PC-3 (cell line): ENCODE measurements at regions not wholly inside any gene's neighbourhood (a gene's known extent, or its start where the extent isn't known, plus 50 kb on each side); places are given as distances from the start of the nearest gene placed in this dataset.

Source experiments
- CTCF ChIP-seq: fragments of 300-600 bp; sonication (generic); conservative IDR thresholded peaks from 2 replicates; pipeline ENCODE4 v1.5.1; 2017; ENCODE audit warnings: antibody characterized with exemption, low read depth, mild to moderate bottlenecking, low read length
- EZH2phosphoT487 ChIP-seq: fragments of 300-600 bp; sonication (generic); IDR thresholded peaks from 2 replicates; pipeline ENCODE4 v1.6.1; 2018; ENCODE audit warnings: mild to moderate bottlenecking, antibody characterized with exemption, low read length, borderline replicate concordance

DNA sequence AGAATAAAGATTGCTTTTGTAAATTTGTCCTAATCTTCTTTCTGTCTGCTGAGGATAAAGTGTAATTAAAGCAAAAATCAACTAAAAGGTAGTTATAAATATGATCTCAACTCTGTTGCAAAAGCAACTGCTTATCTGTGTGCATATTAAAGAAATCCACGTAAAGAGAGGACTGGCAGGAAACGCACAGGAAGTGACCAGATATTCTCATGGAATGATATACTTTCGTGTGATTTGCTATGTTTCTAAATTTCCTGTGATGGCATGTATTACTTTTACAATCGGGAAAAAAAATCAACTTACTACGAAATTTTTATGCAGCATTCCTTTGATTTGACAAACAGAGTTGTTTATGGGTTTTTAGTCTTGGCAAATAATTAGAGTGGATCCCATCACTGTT lies 75.4 kb downstream of the RGS2 start:
- TF ChIP-seq CTCF: no peak
- no peak for TF ChIP-seq EZH2phosphoT487
